GM21528 (cell line): ENCODE measurements at regions not wholly inside any gene's neighbourhood (a gene's known extent, or its start where the extent isn't known, plus 50 kb on each side); places are given as distances from the start of the nearest gene placed in this dataset.
A peak's percentile ranks its signal among the peaks of the same experiment; 100 is the strongest.
"Not testable (repeated sequence)": the region's sequence is repeated elsewhere in the genome, so short reads cannot be mapped to it uniquely, and the experiment has no call there.

Experiments
- ATAC-seq: cut with Tn5 transposase; IDR thresholded peaks from one replicate; pipeline ENCODE4 v1.9.1; 2021; ENCODE audit warnings: mild to moderate bottlenecking, moderate library complexity; ENCODE audit not compliant: unreplicated experiment, low FRiP score

DNA sequence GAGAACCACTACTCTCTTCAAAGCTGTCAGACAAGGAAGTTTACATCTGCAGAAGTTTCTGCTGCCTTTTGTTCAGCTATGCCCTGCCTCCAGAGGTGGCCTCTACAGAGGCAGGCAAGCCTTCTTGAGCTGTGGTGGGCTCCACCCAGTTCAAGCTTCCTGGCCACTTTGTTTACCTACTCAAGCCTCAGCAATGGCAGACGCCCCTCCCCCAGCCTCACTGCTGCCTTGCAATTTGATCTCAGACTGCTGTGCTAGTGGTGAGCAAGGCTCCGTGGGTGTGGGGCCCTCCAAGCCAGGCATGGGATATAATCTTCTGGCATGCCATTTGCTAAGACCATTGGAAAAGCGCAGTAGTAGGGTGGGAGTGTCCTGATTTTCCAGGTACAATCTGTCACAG, 144.0 kb downstream of the CCNG2 start:
- not testable (repeated sequence) for ATAC-seq

DNA sequence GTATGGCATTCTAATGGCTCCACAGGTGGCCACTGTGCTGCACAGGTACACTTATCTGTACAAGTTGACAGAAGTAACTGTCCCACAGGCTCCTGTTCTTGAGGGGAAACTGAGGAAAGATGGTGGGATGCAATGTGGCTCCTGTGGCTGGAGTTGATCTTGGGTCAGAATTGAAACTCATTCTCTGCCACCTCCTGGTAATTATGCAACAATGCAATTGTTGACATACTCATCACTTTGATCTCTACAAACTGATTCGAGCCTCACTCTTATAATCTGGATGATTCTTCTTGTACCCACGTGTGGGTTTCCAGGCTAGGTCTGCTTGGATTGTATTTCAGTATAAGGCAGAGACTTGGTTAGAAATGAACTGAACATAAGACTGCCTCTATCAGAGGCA, 148.8 kb downstream of the CCNG2 start:
- ATAC-seq = no peak

GRCh38 chr4:77306496-77306895, 149.5 kb downstream of the CCNG2 start:
- ATAC-seq = no peak

GRCh38 chr4:77308843-77309242, 151.8 kb downstream of the CCNG2 start:
- ATAC-seq = no peak

DNA sequence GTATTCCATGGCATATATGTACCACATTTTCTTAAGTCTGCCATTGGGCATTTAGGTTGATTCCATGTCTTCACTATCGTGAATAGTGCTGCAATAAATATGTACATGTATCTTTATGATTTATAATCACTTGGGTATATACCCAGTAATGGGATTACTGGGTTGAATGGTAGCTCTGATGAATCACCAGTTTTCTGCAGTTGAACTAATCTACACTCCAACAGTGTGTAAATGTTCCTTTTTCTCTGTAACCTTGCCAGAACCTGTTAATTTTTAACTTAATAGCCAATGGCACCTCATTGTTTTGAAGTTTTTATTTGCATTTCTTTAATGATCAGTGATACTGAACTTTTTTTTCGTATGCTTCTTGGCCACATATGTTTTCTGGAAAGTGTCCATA, 152.5 kb downstream of the CCNG2 start:
- ATAC-seq = no peak

- no peak for ATAC-seq
Measured at GRCh38 chr4:77310931-77311330, 153.9 kb downstream of the CCNG2 start.

- no peak for ATAC-seq
Measured at GRCh38 chr4:77314697-77315096, 157.7 kb downstream of the CCNG2 start.

GRCh38 chr4:77327151-77327550, 170.1 kb downstream of the CCNG2 start:
- no peak for ATAC-seq

DNA sequence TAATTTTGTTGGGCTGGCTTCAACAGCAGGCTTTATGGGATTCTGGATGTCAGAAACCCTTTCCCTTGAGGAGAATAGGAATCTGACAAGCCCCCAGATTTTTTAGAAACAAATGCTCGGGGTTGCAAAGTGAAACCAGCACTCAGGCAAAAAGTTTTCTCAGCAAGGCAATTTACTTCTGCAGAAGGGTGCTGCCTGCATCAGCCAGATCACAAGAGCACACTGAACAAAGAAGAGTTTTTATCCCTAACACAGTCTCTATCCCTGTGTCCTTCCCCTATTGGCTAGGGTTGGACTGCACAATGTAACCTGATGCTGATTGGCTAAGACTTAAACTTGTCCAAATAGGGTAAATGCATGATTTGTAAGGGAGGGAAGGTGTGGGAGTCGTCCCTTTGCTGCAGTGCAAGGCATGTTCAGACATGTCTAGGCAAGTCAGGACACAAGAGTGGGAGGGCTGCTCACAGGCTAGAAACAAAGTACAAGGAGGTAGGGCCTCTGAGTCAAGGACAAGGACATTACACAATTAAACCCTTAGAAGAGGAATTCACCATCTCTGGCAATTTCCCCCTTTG, 175.8 kb downstream of the CCNG2 start:
- ATAC-seq = no peak

- ATAC-seq = no peak
Measured at GRCh38 chr4:77336411-77337142, 179.6 kb downstream of the CCNG2 start.

- ATAC-seq = no peak
Measured at GRCh38 chr4:77342170-77342810, 185.3 kb downstream of the CCNG2 start.

- no peak for ATAC-seq
Measured at GRCh38 chr4:77344001-77344400, 187.0 kb downstream of the CCNG2 start.

DNA sequence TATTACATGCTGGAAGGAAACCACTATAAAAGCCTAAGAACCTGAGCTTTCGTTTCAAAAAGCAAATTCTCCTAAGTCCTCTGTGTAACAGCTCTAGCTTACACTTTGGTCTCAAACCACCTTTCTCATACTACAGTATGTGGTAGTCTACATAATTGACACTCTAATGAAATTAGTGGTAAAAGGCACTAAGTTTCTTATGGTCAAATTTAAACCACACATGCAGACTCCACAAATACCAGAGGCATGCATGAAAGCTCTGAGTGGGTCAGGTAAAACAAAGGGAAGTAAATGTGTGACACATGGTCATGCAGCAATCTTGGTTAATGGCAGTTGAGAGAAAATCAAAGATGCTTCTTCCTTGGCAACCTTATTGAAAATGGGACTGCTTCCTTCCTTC, 187.8 kb downstream of the CCNG2 start:
- ATAC-seq = no peak

DNA sequence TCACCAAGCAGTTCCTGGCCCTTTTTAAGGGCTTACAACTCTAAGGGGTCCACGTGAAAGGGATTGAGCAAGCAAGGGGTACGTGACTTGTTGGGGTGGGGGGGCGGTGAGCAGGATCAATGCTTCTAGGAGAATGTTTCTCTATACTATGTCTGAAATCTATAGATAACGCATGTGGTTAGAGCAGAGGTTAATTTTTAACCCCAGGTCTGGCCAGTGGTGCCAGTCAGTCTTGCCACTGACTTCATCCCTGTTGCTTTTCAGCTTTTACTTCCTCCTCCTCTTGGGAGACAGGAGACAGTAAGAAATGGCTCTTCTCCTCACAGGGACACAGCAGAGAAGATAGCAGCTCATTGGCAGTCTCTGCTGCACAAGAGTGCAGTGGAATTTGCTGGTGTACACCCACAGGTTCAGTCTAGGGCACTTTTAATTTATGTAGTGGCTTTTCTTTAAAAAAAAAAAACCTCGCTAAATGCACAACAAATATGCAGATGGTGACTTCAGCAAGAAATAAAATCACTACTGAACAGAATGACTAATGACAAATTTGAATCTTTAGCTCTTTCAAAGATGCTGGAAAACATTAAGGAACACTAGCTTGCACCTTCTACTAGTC, 190.5 kb downstream of the CCNG2 start:
- no peak for ATAC-seq

DNA sequence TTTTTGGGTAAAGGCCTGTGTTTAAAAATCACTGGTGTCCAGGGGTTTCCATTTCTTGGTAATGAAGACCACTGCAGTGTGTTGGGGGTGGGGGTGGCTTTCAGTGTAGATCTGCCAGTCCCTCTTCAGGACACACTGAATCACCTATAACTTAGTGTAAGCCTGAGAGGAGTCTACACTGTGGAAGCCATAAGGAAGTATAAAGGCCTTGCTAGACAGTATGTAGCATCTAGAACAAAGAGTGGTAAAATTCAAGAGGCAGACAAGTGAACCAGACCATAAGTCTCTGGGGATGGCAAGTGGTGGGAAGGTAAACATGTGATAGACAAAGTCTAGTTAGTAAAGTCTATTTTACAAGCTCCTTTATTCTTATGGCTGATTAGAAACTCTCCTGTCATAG, 191.8 kb downstream of the CCNG2 start:
- no peak for ATAC-seq

DNA sequence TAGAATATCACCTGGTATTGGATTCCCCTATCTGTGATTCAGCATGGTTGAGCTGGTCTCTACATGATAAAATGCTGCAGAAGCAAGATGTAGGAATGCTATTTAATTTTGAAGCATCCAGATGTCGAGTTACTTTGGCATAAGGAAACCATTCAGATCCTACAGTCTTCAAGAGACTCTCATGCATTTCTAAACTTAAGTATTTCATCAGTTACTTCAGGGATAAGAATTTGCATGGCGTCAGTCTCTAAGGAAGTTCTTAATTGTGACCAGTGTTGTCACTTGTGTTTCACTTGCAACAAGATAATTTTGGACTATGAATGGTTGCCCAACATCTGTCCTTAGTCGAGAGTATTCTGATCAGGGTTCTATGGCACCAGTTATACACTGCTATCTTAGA, 192.4 kb downstream of the CCNG2 start:
- ATAC-seq = no peak

DNA sequence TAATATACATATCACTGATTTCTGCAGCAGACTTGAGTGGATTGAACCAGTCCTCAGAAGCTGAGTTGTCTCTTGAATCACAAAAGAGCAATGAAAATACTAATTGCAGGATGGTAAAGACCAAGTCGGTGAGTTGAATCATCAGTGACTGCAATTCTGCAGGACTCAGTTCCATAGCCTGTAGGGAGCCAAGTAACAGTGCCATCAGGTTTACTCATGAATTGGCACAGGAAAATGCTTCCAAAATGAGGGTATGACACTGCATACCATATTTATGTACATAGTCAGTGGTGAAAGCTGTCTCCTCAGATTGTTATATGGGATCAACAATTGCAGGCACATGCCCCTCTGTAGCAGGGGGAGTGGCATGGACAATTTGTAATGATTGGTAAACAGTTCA, 192.8 kb downstream of the CCNG2 start:
- ATAC-seq = no peak

- ATAC-seq = no peak
Measured at GRCh38 chr4:77352192-77352591, 195.2 kb downstream of the CCNG2 start.

- not testable (repeated sequence) for ATAC-seq
Measured at GRCh38 chr4:77353724-77354315, 196.8 kb downstream of the CCNG2 start.

DNA sequence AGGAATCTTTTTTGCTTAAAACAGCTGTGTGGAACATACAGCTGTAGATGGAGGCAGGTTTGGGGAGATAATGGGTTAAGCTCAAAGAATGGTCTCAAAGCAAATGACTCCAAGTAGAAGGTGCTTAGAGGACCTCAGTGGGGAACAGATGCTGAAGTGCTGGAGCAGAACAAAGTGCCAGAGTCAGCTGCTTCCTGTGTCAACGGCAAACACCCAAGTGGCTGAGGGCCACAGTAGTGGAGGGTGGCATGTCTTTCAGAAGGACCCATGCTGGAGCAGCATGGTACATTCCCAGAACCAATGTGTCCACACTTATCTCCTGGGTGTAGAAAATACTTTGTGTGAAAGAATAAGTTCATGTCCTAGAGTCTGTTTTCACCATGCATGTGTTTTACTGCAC, 197.5 kb downstream of the CCNG2 start:
- peak; percentile 43 for ATAC-seq

GRCh38 chr4:77355731-77356130, 198.7 kb downstream of the CCNG2 start:
- ATAC-seq = no peak
